ENCODE measurements at regions not wholly inside any gene's neighbourhood (a gene's known extent, or its start where the extent isn't known, plus 50 kb on each side); places are given as distances from the start of the nearest gene placed in this dataset.

- H3K4me3 ChIP-seq (ENCODE audit: low read depth, low read length): peak overlapping the region; percentile 7
- TF ChIP-seq CTCF (conservative IDR thresholded peaks at IDR 0.05; ENCODE audit: low read depth, low read length): no peak
- DNase-seq (ENCODE audit: low read depth): no peak
These were observed 121.0 kb upstream of the EPHA5 start for GRCh38 chr4:65791111-65791811.

- TF ChIP-seq CTCF (conservative IDR thresholded peaks at IDR 0.05; ENCODE audit: low read depth, low read length): no peak
- H3K4me3 ChIP-seq (ENCODE audit: low read depth, low read length): no peak overlapping the region
- no peak for DNase-seq (ENCODE audit: low read depth)
These were observed 119.5 kb upstream of the EPHA5 start for GRCh38 chr4:65789805-65790204.

- DNase-seq (ENCODE audit: low read depth): no peak
- H3K4me3 ChIP-seq (ENCODE audit: low read depth, low read length): no peak overlapping the region
- no peak for TF ChIP-seq CTCF (conservative IDR thresholded peaks at IDR 0.05; ENCODE audit: low read depth, low read length)
These were observed 119.1 kb upstream of the EPHA5 start for GRCh38 chr4:65789341-65789740.

GRCh38 chr4:65777270-65777669 is 107.0 kb upstream of the EPHA5 start:
- H3K4me3 ChIP-seq (ENCODE audit: low read depth, low read length): no peak overlapping the region
- TF ChIP-seq CTCF (conservative IDR thresholded peaks at IDR 0.05; ENCODE audit: low read depth, low read length): no peak
- no peak for DNase-seq (ENCODE audit: low read depth)

GRCh38 chr4:65773636-65774035 is 103.3 kb upstream of the EPHA5 start:
- no peak overlapping the region for H3K4me3 ChIP-seq (ENCODE audit: low read depth, low read length)
- DNase-seq (ENCODE audit: low read depth): no peak
- no peak for TF ChIP-seq CTCF (conservative IDR thresholded peaks at IDR 0.05; ENCODE audit: low read depth, low read length)

- no peak overlapping the region for H3K4me3 ChIP-seq (ENCODE audit: low read depth, low read length)
- DNase-seq (ENCODE audit: low read depth): peak; percentile 1
- TF ChIP-seq CTCF (conservative IDR thresholded peaks at IDR 0.05; ENCODE audit: low read depth, low read length): no peak
These were observed 77.1 kb upstream of the EPHA5 start for GRCh38 chr4:65747386-65747785.

GRCh38 chr4:65738134-65738533 is 67.8 kb upstream of the EPHA5 start:
- H3K4me3 ChIP-seq (ENCODE audit: low read depth, low read length): no peak overlapping the region
- DNase-seq (ENCODE audit: low read depth): no peak
- no peak for TF ChIP-seq CTCF (conservative IDR thresholded peaks at IDR 0.05; ENCODE audit: low read depth, low read length)

Measured in choroid plexus epithelial cell (primary cell).